PC-3 (cell line): ENCODE measurements at regions not wholly inside any gene's neighbourhood (a gene's known extent, or its start where the extent isn't known, plus 50 kb on each side); places are given as distances from the start of the nearest gene placed in this dataset.
A peak's percentile ranks its signal among the peaks of the same experiment; 100 is the strongest.

Source experiments
- ATAC-seq: fragments of 200-7000 bp; cut with Tn5 transposase; 2 replicates; pipeline ENCODE4 v1.9.1; 2020; ENCODE audit warnings: mild to moderate bottlenecking, moderate library complexity
- BruUV-seq: library from RNA; stranded (reverse); fragments of 400-500 nt; replicated peaks from 2 replicates; lab custom pipeline; 2021; lab: Mats Ljungman, UMichigan
- CTCF ChIA-PET: fragments of 300-600 bp; sonication (Branson Sonifier 250); formaldehyde crosslinking; loops from one replicate; lab custom pipeline; 2022; ENCODE audit warnings: antibody characterized with exemption; lab: Charles Lee
- POLR2A ChIA-PET: fragments of 300-600 bp; sonication (Branson Sonifier 250); formaldehyde crosslinking; loops from one replicate; lab custom pipeline; 2022; ENCODE audit warnings: antibody characterized with exemption; ENCODE audit not compliant: unreplicated experiment; lab: Charles Lee
- DNase-seq: peaks from one replicate; pipeline ENCODE4 v3.0.0-alpha.2; 2015
- H2AFZ ChIP-seq: fragments of 300-600 bp; sonication (generic); 2 replicates; pipeline ENCODE4 v1.6.0; 2016; ENCODE audit warnings: antibody characterized with exemption, low read length
- H3F3A ChIP-seq: fragments of 300-600 bp; sonication (generic); one replicate; pipeline ENCODE4 v1.6.0; 2017; ENCODE audit warnings: antibody characterized with exemption, low read length, control low read depth, mild to moderate bottlenecking; ENCODE audit not compliant: unreplicated experiment
- H3K27ac ChIP-seq: fragments of 300-600 bp; sonication (generic); 2 replicates; pipeline ENCODE4 v1.5.1; 2016; ENCODE audit warnings: mild to moderate bottlenecking, low read length
- H3K27me3 ChIP-seq: fragments of 300-600 bp; sonication (generic); 2 replicates; pipeline ENCODE4 v1.6.1; 2016; ENCODE audit warnings: low read length, mixed read lengths
- H3K36me3 ChIP-seq: fragments of 300-600 bp; sonication (generic); 2 replicates; pipeline ENCODE4 v1.6.1; 2016; ENCODE audit warnings: low read depth, mixed run types, low read length, mixed read lengths
- H3K4me1 ChIP-seq: fragments of 300-600 bp; sonication (generic); 2 replicates; pipeline ENCODE4 v1.5.1; 2016; ENCODE audit warnings: low read length; ENCODE audit not compliant: insufficient read depth
- H3K4me2 ChIP-seq: fragments of 300-600 bp; sonication (generic); 2 replicates; pipeline ENCODE4 v1.6.0; 2016; ENCODE audit warnings: low read length
- H3K4me3 ChIP-seq: fragments of 300-600 bp; sonication (generic); 2 replicates; pipeline ENCODE4 v1.5.1; 2016; ENCODE audit warnings: mild to moderate bottlenecking, low read length, mixed read lengths
- H3K79me2 ChIP-seq: fragments of 300-600 bp; sonication (generic); 2 replicates; pipeline ENCODE4 v1.6.1; 2017; ENCODE audit warnings: low read length, mixed read lengths
- H3K9ac ChIP-seq: fragments of 300-600 bp; sonication (generic); 2 replicates; pipeline ENCODE4 v1.6.0; 2016; ENCODE audit warnings: mild to moderate bottlenecking, low read length
- H3K9me2 ChIP-seq: fragments of 300-600 bp; sonication (generic); replicated peaks from 2 replicates; pipeline ENCODE4 v1.6.1; 2016; ENCODE audit warnings: mixed run types, low read length, mixed read lengths
- H3K9me3 ChIP-seq: fragments of 300-600 bp; sonication (generic); 2 replicates; pipeline ENCODE4 v1.6.1; 2016; ENCODE audit warnings: low read length, mixed read lengths
- H4K20me1 ChIP-seq: fragments of 300-600 bp; sonication (generic); 2 replicates; pipeline ENCODE4 v1.6.1; 2016; ENCODE audit warnings: low read length, mixed read lengths
- EZH2 ChIP-seq: fragments of 300-600 bp; sonication (generic); IDR thresholded peaks from one replicate; pipeline ENCODE4 v1.6.1; 2017; ENCODE audit warnings: antibody characterized with exemption, mild to moderate bottlenecking, low read length; ENCODE audit not compliant: unreplicated experiment
- EZH2phosphoT487 ChIP-seq: fragments of 300-600 bp; sonication (generic); IDR thresholded peaks from 2 replicates; pipeline ENCODE4 v1.6.1; 2018; ENCODE audit warnings: mild to moderate bottlenecking, antibody characterized with exemption, low read length, borderline replicate concordance
- intact Hi-C: fragments of 100-400 bp; cut with micrococcal nuclease; formaldehyde crosslinking; loops from 2 replicates; pipeline ENCODE4 v1.9.0; 2023
- TF ChIP-seq, protein P1 (sequence below): fragments of 300-600 bp; sonication (generic); conservative IDR thresholded peaks from 2 replicates; pipeline ENCODE4 v1.5.1; 2017; ENCODE audit warnings: antibody characterized with exemption, low read depth, mild to moderate bottlenecking, low read length

DNA sequence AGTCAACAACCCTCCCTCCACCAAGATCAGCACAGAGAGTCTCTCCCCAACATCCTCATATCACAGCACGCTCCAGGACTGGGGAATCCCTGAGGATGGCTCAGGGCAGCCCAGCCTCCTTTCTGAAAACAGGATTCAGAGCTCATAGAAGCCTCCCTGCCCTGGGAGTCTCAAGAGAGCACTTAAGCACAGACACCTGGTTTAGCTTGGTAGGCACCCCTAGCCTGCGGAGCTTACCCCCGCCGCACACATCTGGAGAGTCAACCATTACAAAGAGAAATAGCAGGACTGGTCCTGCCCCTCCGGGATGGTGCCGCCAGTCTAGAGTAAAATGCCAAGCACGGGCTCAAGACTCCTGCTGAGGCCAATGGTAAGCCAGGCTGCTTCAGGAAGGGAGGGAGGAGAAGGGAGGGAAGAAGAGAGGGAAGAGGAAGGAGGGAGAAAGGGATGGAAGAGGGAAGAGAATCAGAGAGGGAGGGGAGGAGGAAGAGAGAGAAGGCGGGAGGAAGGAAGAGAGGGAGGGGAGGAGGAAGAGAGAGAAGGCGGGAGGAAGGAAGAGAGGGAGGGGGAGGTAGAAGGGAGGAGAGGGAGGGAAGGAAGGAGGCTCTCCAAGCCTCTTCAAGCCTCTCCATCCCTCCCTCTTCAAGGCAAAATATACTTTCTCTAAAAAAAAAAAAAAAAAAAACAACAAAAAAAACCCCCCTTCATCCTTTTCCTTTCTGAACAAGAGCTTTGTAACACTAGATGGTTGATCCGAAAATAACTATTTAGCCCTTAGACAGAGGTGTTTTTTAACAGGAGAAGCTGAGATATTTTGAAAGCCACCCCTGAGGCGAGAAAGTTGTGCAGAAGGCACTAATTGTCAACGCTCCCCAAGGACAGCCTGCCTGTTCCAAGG, 278.6 kb upstream of the TLE3 start:
- H3K27me3 ChIP-seq, result no peaks in the 10 kb centered on the region
- H3K9me3 ChIP-seq, result no peaks in the 10 kb centered on the region
- H3K27ac ChIP-seq, result no peak overlapping the region
- TF ChIP-seq, protein P1, sequence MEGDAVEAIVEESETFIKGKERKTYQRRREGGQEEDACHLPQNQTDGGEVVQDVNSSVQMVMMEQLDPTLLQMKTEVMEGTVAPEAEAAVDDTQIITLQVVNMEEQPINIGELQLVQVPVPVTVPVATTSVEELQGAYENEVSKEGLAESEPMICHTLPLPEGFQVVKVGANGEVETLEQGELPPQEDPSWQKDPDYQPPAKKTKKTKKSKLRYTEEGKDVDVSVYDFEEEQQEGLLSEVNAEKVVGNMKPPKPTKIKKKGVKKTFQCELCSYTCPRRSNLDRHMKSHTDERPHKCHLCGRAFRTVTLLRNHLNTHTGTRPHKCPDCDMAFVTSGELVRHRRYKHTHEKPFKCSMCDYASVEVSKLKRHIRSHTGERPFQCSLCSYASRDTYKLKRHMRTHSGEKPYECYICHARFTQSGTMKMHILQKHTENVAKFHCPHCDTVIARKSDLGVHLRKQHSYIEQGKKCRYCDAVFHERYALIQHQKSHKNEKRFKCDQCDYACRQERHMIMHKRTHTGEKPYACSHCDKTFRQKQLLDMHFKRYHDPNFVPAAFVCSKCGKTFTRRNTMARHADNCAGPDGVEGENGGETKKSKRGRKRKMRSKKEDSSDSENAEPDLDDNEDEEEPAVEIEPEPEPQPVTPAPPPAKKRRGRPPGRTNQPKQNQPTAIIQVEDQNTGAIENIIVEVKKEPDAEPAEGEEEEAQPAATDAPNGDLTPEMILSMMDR, result no peak
- TF ChIP-seq EZH2 (no peak), EZH2phosphoT487 (no peak)
- no peak overlapping the region for H2AFZ ChIP-seq
- no peaks in the 10 kb centered on the region for H3K9me2 ChIP-seq
- no peak overlapping the region for H3K4me3 ChIP-seq
- no peak overlapping the region for H3K9ac ChIP-seq
- BruUV-seq, result no TSS peak
- ChIA-PET CTCF (no interaction called here), POLR2A (no interaction called here)
- peaks cover 17% of the 10 kb centered on the region for H3K4me1 ChIP-seq
- H3K79me2 ChIP-seq, result no peaks in the 10 kb centered on the region
- no peaks in the 10 kb centered on the region for H3K36me3 ChIP-seq
- H3F3A ChIP-seq, result no peaks in the 10 kb centered on the region
- no peak overlapping the region for H3K4me2 ChIP-seq
- intact Hi-C loops, result no loop called here
- ATAC-seq (no peak), DNase-seq (no peak)
- H4K20me1 ChIP-seq, result no peaks in the 10 kb centered on the region

DNA sequence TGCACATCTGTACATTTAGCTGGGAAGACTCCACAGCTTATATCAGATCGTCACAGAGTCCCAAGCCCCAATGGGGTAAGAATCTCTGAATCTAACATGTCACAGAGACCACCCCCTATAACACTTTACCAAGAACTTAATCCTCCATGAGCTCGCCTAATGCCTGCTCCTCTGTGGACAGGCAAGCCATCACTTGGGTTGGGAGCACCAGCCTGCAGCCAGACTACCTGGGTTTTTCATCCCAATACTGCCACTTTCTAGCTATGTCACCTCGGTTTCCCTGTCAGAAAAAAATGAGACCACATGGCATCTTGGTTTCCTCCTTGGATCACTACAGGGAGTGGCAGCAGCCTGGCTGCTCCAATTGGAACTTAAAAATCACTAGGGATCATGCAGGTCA, 277.9 kb upstream of the TLE3 start:
- ATAC-seq (no peak), DNase-seq (no peak)
- ChIA-PET POLR2A (no interaction called here), CTCF (interaction anchor here (0.6 kb wide), 1 partner anchor 84 kb away, joined by 3 read pairs; no protein-coding TSS in a partner anchor)
- Histone ChIP-seq H3K4me3 (no peak overlapping the region), H2AFZ (peak overlapping the region; percentile 71; the same call in 1 of the 2 replicates), H3K27ac (peak overlapping the region; percentile 17; the same call in 1 of the 2 replicates), H3F3A (no peaks in the 10 kb centered on the region), H3K9me3 (no peaks in the 10 kb centered on the region), H3K4me2 (peak overlapping the region; percentile 80), H3K79me2 (no peaks in the 10 kb centered on the region), H3K9ac (no peak overlapping the region), H3K4me1 (peaks cover 17% of the 10 kb centered on the region), H3K36me3 (no peaks in the 10 kb centered on the region), H4K20me1 (no peaks in the 10 kb centered on the region), H3K9me2 (no peaks in the 10 kb centered on the region), H3K27me3 (no peaks in the 10 kb centered on the region)
- no TSS peak for BruUV-seq
- TF ChIP-seq EZH2 (no peak), EZH2phosphoT487 (no peak)
- TF ChIP-seq, protein P1, result no peak
- intact Hi-C loops, result no loop called here

DNA sequence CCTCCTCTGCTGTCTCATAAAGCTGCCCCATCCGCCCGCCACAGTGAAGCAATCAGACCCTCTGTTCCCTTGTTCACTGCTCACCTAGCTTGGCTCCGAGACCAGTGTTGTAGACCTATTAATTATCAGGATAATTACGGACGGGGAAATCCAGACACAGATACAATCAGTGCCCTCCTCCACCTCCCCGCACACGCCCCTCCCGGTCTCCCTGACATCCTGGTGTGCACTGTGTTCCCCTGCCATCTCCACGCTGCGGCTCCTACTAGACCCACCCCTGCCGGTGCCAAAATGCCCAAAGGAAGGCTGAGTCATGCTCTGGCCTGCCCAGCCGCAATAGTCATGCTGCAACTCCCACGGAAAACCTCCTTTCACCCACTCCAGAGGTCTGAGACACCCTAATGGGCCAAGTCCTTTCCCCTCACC, 277.3 kb upstream of the TLE3 start:
- peak overlapping the region; percentile 28 for H3K27ac ChIP-seq
- H3K9me3 ChIP-seq, result no peaks in the 10 kb centered on the region
- peaks cover 17% of the 10 kb centered on the region for H3K4me1 ChIP-seq
- peak; percentile 88 for DNase-seq
- peak overlapping the region; percentile 80 for H3K4me2 ChIP-seq
- H3K79me2 ChIP-seq, result no peaks in the 10 kb centered on the region
- no peaks in the 10 kb centered on the region for H3F3A ChIP-seq
- H3K4me3 ChIP-seq, result peak overlapping the region; percentile 44; the same call in 1 of the 2 replicates
- TF ChIP-seq EZH2 (no peak), EZH2phosphoT487 (no peak)
- no peaks in the 10 kb centered on the region for H3K36me3 ChIP-seq
- ChIA-PET CTCF (interaction anchor here (0.6 kb wide), 1 partner anchor 85 kb away, joined by 3 read pairs; no protein-coding TSS in a partner anchor), POLR2A (no interaction called here)
- ATAC-seq, result peak; percentile 99
- H2AFZ ChIP-seq, result peak overlapping the region; percentile 71
- BruUV-seq, result no TSS peak
- peak overlapping the region; percentile 31 for H3K9ac ChIP-seq
- no peaks in the 10 kb centered on the region for H4K20me1 ChIP-seq
- intact Hi-C loops, result no loop called here
- no peaks in the 10 kb centered on the region for H3K27me3 ChIP-seq
- H3K9me2 ChIP-seq, result no peaks in the 10 kb centered on the region
